ENCODE measurements at regions not wholly inside any gene's neighbourhood (a gene's known extent, or its start where the extent isn't known, plus 50 kb on each side); places are given as distances from the start of the nearest gene placed in this dataset.
"Not testable (repeated sequence)": the region's sequence is repeated elsewhere in the genome, so short reads cannot be mapped to it uniquely, and the experiment has no call there.

DNA sequence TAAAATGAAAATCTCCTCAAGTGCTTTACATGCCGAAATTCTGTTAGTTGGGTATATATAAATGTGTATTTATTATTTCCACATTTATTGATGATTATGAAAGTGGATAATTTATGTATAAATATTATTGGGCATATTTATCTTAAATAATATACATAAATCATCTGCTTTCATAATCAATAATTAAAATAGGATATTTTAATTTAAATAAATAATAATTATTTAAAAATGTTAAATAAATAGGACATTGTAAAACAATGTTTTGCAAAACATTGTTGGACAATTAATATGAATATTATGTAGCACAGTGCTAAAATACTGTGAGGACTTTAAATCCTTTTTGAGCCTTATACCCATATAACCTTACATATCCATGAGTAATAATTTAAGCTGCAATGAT, 786.5 kb upstream of the CITED2 start:
- no peak for TF ChIP-seq CTCF (IDR thresholded peaks at IDR 0.05; ENCODE audit: insufficient read depth, low read depth, low read length, missing control alignments)
- DNase-seq (ENCODE audit: low read depth) = no peak
- H3K4me3 ChIP-seq (ENCODE audit: low read depth, low read length) = no peak overlapping the region

DNA sequence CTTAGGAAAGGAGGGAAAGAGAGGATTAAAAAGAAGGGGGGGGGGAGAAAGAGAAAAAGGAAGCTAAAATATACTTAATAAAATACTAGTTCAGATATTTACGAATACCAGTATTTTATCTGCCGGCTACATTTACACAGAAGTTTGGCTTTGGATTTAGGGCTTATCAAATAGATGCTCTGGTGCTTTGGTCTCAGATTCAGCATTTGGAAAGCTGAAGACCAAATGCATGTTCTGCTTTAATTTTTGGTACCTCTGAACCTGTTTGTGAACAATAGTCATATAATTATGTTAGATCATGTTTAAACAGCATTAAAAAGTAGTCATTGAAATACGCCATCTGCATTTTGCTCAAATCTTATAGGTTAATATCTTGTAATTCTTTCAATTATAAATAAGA, 786.0 kb upstream of the CITED2 start:
- no peak for DNase-seq (ENCODE audit: low read depth)
- TF ChIP-seq CTCF (IDR thresholded peaks at IDR 0.05; ENCODE audit: insufficient read depth, low read depth, low read length, missing control alignments) = no peak

GRCh38 chr6:140156131-140156530, 781.7 kb upstream of the CITED2 start:
- no peak for DNase-seq (ENCODE audit: low read depth)
- H3K4me3 ChIP-seq (ENCODE audit: low read depth, low read length) = no peak overlapping the region

More for the DNA sequence above, 786.0 kb upstream of the CITED2 start:
- no peak overlapping the region for H3K4me3 ChIP-seq (ENCODE audit: low read depth, low read length)

GRCh38 chr6:140155451-140156126, 781.1 kb upstream of the CITED2 start:
- H3K4me3 ChIP-seq (ENCODE audit: low read depth, low read length) = no peak overlapping the region
- TF ChIP-seq CTCF (IDR thresholded peaks at IDR 0.05; ENCODE audit: insufficient read depth, low read depth, low read length, missing control alignments) = no peak
- DNase-seq (ENCODE audit: low read depth) = no peak

More at GRCh38 chr6:140156131-140156530, 781.7 kb upstream of the CITED2 start:
- no peak for TF ChIP-seq CTCF (IDR thresholded peaks at IDR 0.05; ENCODE audit: insufficient read depth, low read depth, low read length, missing control alignments)

- no peak for TF ChIP-seq CTCF (IDR thresholded peaks at IDR 0.05; ENCODE audit: insufficient read depth, low read depth, low read length, missing control alignments)
- DNase-seq (ENCODE audit: low read depth) = no peak
- no peak overlapping the region for H3K4me3 ChIP-seq (ENCODE audit: low read depth, low read length)
Measured at GRCh38 chr6:140153703-140154102, 779.3 kb upstream of the CITED2 start.

DNA sequence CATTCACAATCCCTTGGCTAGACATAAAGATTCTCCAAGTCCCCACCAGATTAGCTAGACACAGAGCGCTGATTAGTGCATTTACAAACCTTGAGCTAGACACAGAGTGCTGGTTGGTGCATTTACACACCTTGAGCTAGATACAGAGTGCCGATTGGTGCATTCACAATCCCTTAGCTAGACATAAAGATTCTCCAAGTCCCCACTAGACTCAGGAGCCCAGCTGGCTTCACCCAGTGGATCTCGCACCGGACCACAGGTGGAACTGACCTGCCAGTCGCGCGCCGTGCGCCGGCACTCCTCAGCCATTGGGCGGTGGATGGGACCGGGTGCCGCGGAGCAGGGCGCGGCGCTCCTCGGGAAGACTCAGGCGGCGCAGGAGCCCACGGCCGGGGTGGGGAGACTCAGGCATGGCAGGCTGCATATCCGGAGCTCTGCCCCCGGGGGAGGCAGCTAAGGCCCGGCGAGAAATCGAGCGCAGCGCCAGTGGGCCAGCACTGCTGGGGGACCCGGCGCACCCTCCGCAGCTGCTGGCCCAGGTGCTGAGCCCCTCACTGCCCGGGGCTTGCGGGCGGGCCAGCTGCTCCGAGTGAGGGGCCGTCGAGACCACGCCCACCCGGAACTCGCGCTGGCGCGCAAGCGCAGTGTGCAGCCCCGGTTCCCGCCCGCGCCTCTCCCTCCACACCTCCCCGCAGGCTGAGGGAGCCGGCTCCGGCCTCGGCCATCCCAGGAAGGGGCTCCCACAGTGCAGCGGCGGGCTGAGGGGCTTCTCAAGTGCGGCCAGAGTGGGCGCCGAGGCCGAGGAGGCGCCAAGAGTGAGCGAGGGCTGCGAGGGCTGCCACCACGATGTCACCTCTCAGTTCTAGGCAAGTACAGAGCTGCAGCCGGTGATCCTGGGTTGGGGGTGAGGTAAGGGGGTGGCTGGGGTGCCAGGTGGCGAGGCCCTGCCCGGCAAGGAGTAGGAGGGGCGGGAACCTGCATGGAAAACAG, 773.7 kb upstream of the CITED2 start:
- not testable (repeated sequence) for H3K4me3 ChIP-seq (ENCODE audit: low read depth, low read length); DNase-seq (ENCODE audit: low read depth)

- no peak overlapping the region for H3K4me3 ChIP-seq (ENCODE audit: low read depth, low read length)
- no peak for TF ChIP-seq CTCF (IDR thresholded peaks at IDR 0.05; ENCODE audit: insufficient read depth, low read depth, low read length, missing control alignments)
- DNase-seq (ENCODE audit: low read depth) = no peak
Measured at GRCh38 chr6:140140891-140141290, 766.4 kb upstream of the CITED2 start.

All from GM12865 (cell line).